Activated CD8-positive, alpha-beta T cell treated with anti-CD3 and anti-CD28 coated beads for 36 hours (primary cell): ENCODE measurements at regions not wholly inside any gene's neighbourhood (a gene's known extent, or its start where the extent isn't known, plus 50 kb on each side); places are given as distances from the start of the nearest gene placed in this dataset.

Source experiments
- ATAC-seq: fragments of 200-7000 bp; cut with Tn5 transposase; one replicate; pipeline ENCODE4 v1.10.0; 2021; ENCODE audit warnings: mild to moderate bottlenecking, moderate library complexity
- CTCF ChIA-PET: fragments of 350-600 bp; sonication (Branson Sonifier 250); formaldehyde crosslinking; loops from one replicate; lab custom pipeline; 2021; ENCODE audit warnings: antibody characterized with exemption; lab: Charles Lee
- POLR2A ChIA-PET: fragments of 350-600 bp; sonication (Branson Sonifier 250); formaldehyde crosslinking; loops from one replicate; lab custom pipeline; 2021; ENCODE audit warnings: antibody characterized with exemption; lab: Charles Lee
- DNase-seq: peaks from one replicate; pipeline ENCODE4 v3.0.0-alpha.2; 2020
- H3K27ac Mint-ChIP-seq: one replicate; pipeline ENCODE4 v1.8.0; 2021; ENCODE audit warnings: mild to moderate bottlenecking, mixed read lengths
- H3K27me3 Mint-ChIP-seq: one replicate; pipeline ENCODE4 v1.8.0; 2021; ENCODE audit warnings: mixed read lengths
- H3K36me3 Mint-ChIP-seq: one replicate; pipeline ENCODE4 v1.8.0; 2021; ENCODE audit warnings: low read depth, mixed read lengths
- H3K4me1 Mint-ChIP-seq: one replicate; pipeline ENCODE4 v1.8.0; 2021; ENCODE audit warnings: low read depth, mixed read lengths
- H3K4me3 Mint-ChIP-seq: one replicate; pipeline ENCODE4 v1.8.0; 2021; ENCODE audit warnings: mild to moderate bottlenecking, moderate library complexity, mixed read lengths
- H3K9me3 Mint-ChIP-seq: one replicate; pipeline ENCODE4 v1.8.0; 2021; ENCODE audit warnings: mixed read lengths
- CTCF ChIP-seq: fragments of 200-600 bp; IDR thresholded peaks from one replicate; pipeline ENCODE4 v1.8.0; 2022; ENCODE audit warnings: antibody characterized with exemption, mild to moderate bottlenecking
- intact Hi-C: fragments of 100-400 bp; cut with micrococcal nuclease; formaldehyde crosslinking; loops from one replicate; pipeline ENCODE4 v1.10.0; 2022

GRCh38 chr20:11110535-11110934 lies 436.7 kb upstream of the JAG1 start:
- Mint-ChIP-seq H3K27ac (no peak overlapping the region), H3K4me3 (no peak overlapping the region), H3K36me3 (no peaks in the 10 kb centered on the region), H3K27me3 (no peaks in the 10 kb centered on the region), H3K4me1 (no peaks in the 10 kb centered on the region), H3K9me3 (peaks cover under 1% of the 10 kb centered on the region)
- DNase-seq (no peak), ATAC-seq (no peak)
- intact Hi-C loops, result no loop called here
- CTCF ChIA-PET, result no interaction called here
- TF ChIP-seq CTCF, result no peak
- POLR2A ChIA-PET, result no interaction called here

- ATAC-seq (no peak), DNase-seq (no peak)
- ChIA-PET POLR2A (no interaction called here), CTCF (no interaction called here)
- H3K36me3 Mint-ChIP-seq, result no peaks in the 10 kb centered on the region
- H3K4me1 Mint-ChIP-seq, result no peaks in the 10 kb centered on the region
- TF ChIP-seq CTCF, result no peak
- intact Hi-C loops, result no loop called here
- H3K4me3 Mint-ChIP-seq, result no peak overlapping the region
- no peak overlapping the region for H3K27ac Mint-ChIP-seq
- peaks cover 2% of the 10 kb centered on the region for H3K9me3 Mint-ChIP-seq
- no peaks in the 10 kb centered on the region for H3K27me3 Mint-ChIP-seq
These were observed 437.4 kb upstream of the JAG1 start for GRCh38 chr20:11111191-11111590.

GRCh38 chr20:11112832-11113231 lies 439.0 kb upstream of the JAG1 start:
- CTCF ChIA-PET, result no interaction called here
- no peak for ATAC-seq
- POLR2A ChIA-PET, result no interaction called here
- H3K9me3 Mint-ChIP-seq, result peaks cover 2% of the 10 kb centered on the region
- no peak overlapping the region for H3K4me3 Mint-ChIP-seq
- TF ChIP-seq CTCF, result no peak
- H3K27me3 Mint-ChIP-seq, result no peaks in the 10 kb centered on the region
- H3K36me3 Mint-ChIP-seq, result no peaks in the 10 kb centered on the region
- H3K4me1 Mint-ChIP-seq, result no peaks in the 10 kb centered on the region
- no peak overlapping the region for H3K27ac Mint-ChIP-seq
- intact Hi-C loops, result no loop called here
- DNase-seq, result no peak

- intact Hi-C loops, result no loop called here
- H3K4me1 Mint-ChIP-seq, result no peaks in the 10 kb centered on the region
These were observed 440.6 kb upstream of the JAG1 start for GRCh38 chr20:11114382-11114781.

More at GRCh38 chr20:11114382-11114781, 440.6 kb upstream of the JAG1 start:
- no peak for ATAC-seq
- no peak for TF ChIP-seq CTCF
- no peaks in the 10 kb centered on the region for H3K27me3 Mint-ChIP-seq
- no peak overlapping the region for H3K4me3 Mint-ChIP-seq
- ChIA-PET POLR2A (no interaction called here), CTCF (no interaction called here)
- H3K27ac Mint-ChIP-seq, result no peak overlapping the region
- H3K9me3 Mint-ChIP-seq, result peaks cover 2% of the 10 kb centered on the region
- no peak for DNase-seq
- no peaks in the 10 kb centered on the region for H3K36me3 Mint-ChIP-seq
